Neural crest cell (in vitro differentiated cells): ENCODE measurements at regions not wholly inside any gene's neighbourhood (a gene's known extent, or its start where the extent isn't known, plus 50 kb on each side); places are given as distances from the start of the nearest gene placed in this dataset.
"Not testable (repeated sequence)": the region's sequence is repeated elsewhere in the genome, so short reads cannot be mapped to it uniquely, and the experiment has no call there.

Experiments used
- DNase-seq: peaks from one replicate; pipeline ENCODE4 v3.0.0; 2021; ENCODE audit warnings: low read depth, mixed read lengths, low spot score
- H3K27ac Mint-ChIP-seq: one replicate; pipeline ENCODE4 v1.8.0; 2021; ENCODE audit warnings: mild to moderate bottlenecking, mixed read lengths; ENCODE audit not compliant: unreplicated experiment
- H3K27me3 Mint-ChIP-seq: 2 replicates; pipeline ENCODE4 v1.8.0; 2021; ENCODE audit warnings: low read depth, mild to moderate bottlenecking, mixed read lengths
- H3K36me3 Mint-ChIP-seq: 2 replicates; pipeline ENCODE4 v1.8.0; 2021; ENCODE audit warnings: low read depth, mild to moderate bottlenecking, mixed read lengths
- H3K4me1 Mint-ChIP-seq: 2 replicates; pipeline ENCODE4 v1.8.0; 2021; ENCODE audit warnings: mixed read lengths
- H3K4me3 Mint-ChIP-seq: one replicate; pipeline ENCODE4 v1.8.0; 2021; ENCODE audit warnings: mild to moderate bottlenecking, mixed read lengths
- H3K9me3 Mint-ChIP-seq: 2 replicates; pipeline ENCODE4 v1.8.0; 2021; ENCODE audit warnings: mixed read lengths
- TF ChIP-seq, protein P1 (sequence below): fragments of 200-600 bp; sonication (generic); conservative IDR thresholded peaks from 2 replicates; pipeline ENCODE4 v1.5.0; 2021; ENCODE audit warnings: antibody characterized with exemption, mild to moderate bottlenecking

DNA sequence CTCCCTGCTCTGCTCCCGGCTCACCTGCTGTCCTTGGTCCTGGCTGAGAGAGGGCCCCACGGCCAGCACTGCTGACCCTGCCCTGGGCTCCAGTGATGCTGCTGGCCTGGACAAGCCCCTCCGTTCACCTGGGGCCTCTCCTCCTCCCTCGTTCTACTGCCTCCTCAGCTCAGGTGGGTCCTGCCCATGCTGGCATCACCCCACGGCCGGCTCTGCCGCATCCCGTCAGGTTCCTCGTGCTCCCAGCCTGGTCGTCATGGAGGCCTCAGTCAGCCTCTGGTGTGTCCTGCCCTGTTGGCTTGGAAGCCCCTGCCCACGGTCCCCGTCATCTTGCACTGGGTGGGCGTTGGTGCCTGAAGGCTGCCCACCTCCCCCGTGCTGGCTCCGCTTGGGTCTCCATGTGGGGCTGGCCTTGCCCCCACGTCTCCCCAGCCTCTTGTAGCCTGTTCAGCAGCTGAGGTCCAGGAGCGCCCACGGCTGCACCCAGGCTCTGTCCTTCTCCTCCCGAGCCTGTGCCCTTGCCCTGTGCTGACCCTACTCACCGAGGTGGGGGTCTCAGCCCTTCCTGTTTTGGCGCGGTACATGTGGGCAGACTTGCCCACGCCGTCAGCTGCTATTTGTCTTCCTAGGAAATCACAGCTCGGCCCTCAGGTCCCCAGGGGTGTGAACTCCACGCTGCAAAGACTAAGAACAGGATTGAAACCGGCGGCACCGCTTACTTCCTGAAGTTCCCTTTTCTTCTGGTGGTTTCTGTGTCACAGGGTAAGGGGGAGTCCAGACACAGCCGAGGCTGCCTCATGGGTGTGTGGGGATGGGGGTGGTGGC, 121.6 kb downstream of the TMEM121 start:
- Mint-ChIP-seq H3K36me3 (peaks cover 7% of the 10 kb centered on the region), H3K27ac (no peak overlapping the region), H3K27me3 (no peaks in the 10 kb centered on the region), H3K4me1 (no peaks in the 10 kb centered on the region), H3K4me3 (no peak overlapping the region), H3K9me3 (no peaks in the 10 kb centered on the region)
- TF ChIP-seq, protein P1, sequence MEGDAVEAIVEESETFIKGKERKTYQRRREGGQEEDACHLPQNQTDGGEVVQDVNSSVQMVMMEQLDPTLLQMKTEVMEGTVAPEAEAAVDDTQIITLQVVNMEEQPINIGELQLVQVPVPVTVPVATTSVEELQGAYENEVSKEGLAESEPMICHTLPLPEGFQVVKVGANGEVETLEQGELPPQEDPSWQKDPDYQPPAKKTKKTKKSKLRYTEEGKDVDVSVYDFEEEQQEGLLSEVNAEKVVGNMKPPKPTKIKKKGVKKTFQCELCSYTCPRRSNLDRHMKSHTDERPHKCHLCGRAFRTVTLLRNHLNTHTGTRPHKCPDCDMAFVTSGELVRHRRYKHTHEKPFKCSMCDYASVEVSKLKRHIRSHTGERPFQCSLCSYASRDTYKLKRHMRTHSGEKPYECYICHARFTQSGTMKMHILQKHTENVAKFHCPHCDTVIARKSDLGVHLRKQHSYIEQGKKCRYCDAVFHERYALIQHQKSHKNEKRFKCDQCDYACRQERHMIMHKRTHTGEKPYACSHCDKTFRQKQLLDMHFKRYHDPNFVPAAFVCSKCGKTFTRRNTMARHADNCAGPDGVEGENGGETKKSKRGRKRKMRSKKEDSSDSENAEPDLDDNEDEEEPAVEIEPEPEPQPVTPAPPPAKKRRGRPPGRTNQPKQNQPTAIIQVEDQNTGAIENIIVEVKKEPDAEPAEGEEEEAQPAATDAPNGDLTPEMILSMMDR, result no peak
- DNase-seq, result no peak

DNA sequence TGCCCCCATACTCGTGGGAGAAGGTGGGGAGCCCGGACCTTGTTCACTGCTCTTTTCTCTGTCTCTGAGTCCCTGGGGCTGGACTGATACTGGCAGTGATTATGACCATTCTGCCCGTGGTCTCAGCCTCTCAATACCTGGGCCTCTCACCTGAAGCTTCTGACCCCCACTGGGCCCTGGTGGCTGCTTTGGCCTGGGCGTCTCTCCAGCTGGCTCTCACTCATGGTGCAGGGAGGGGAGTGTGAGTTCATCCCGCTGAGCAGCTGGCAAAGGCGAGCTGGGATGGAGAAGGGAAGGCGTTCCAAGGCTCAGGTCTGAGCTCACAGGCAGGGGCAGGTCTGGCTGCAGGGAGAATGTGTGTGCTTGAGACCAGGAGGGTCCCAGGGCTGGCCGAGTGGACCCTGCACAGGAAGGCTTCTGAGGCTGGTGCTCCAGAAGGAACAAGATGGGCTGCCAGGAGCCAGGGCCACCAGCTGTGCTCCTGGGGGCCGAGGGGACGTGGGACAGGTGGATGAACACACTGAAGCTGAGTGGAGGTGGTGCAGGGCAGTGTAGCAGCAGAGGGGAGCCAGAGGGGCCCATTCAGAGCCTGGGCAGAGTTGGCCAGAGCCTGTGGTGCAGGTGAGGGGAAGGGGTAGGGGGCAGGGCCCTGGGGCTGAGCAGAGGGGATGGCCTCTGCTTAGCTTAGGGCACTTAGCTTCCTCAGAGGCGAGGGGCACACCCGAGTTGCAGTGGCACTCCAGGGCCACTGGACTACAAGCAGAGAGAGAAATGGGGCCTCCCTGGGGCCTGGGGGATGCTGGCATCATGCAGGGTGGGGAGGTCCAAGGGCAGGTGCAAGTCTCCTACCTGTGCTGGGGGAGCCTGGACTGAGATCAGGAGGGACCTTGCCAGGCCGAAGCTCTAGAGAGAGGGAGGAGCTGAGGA, 122.5 kb downstream of the TMEM121 start:
- not testable (repeated sequence) for DNase-seq, H3K27me3 Mint-ChIP-seq, H3K36me3 Mint-ChIP-seq, H3K27ac Mint-ChIP-seq, H3K4me1 Mint-ChIP-seq, H3K9me3 Mint-ChIP-seq, H3K4me3 Mint-ChIP-seq

DNA sequence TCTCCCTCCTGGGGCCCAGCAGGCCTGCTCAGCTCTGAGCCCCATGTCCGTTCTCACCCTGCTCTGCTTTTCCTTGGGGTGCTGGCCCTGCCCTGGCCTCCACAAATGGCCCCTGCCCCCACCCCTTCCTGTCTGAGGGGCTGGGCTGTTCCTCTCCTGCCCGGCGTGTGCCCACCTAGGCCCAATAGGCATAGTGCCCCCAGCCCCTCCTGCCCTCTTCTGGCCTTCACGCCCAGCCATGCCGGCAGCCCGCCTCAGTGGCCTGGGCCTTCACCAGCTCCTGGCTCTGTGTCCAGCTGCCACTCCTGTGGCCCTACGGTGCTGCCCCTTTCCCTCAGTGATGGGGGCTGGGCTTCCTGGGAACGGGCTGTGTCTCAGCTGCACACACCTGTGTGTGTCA, 125.9 kb downstream of the TMEM121 start:
- not testable (repeated sequence) for H3K4me1 Mint-ChIP-seq, H3K36me3 Mint-ChIP-seq, H3K9me3 Mint-ChIP-seq, H3K27me3 Mint-ChIP-seq, DNase-seq, H3K27ac Mint-ChIP-seq, H3K4me3 Mint-ChIP-seq

GRCh38 chr14:105653921-105654320, 127.5 kb downstream of the TMEM121 start:
- not testable (repeated sequence) for H3K4me1 Mint-ChIP-seq, H3K9me3 Mint-ChIP-seq, H3K4me3 Mint-ChIP-seq, H3K27me3 Mint-ChIP-seq, H3K36me3 Mint-ChIP-seq, DNase-seq, H3K27ac Mint-ChIP-seq

- H3K9me3 Mint-ChIP-seq, result peaks cover 22% of the 10 kb centered on the region
- not testable (repeated sequence) for DNase-seq
These were observed 132.9 kb downstream of the TMEM121 start for GRCh38 chr14:105659255-105659654.

DNA sequence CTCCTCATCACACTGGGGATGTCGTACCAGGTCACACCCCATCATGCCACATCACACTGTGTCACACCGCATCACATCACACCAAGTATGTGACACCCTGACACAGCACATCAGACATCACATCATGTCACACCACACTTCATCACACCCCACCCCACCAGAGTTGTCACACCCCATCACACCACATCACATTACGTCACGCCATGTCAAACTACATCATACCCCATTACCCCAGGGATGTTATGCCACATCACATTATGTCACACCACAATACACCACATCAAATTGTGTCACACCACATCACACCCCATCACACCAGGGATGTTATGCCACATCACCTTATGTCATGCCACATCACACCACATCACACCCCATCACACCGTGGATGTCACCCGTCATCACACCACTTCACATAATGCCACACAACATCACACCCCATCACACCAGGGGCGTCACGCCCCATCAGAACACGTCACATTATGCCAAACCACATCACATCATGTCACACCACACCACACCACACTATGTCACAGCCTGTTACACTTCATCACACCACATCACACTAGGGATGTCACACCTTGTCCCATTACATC, 133.6 kb downstream of the TMEM121 start:
- H3K9me3 Mint-ChIP-seq, result peaks cover 22% of the 10 kb centered on the region
- no peak for DNase-seq
- no peak overlapping the region for H3K4me3 Mint-ChIP-seq
- H3K36me3 Mint-ChIP-seq, result peaks cover 15% of the 10 kb centered on the region
- TF ChIP-seq, protein P1, result no peak
- H3K27me3 Mint-ChIP-seq, result peaks cover 2% of the 10 kb centered on the region
- peak overlapping the region; percentile 53 for H3K27ac Mint-ChIP-seq
- H3K4me1 Mint-ChIP-seq, result no peaks in the 10 kb centered on the region

More at GRCh38 chr14:105659255-105659654, 132.9 kb downstream of the TMEM121 start:
- H3K4me3 Mint-ChIP-seq, H3K27me3 Mint-ChIP-seq, H3K4me1 Mint-ChIP-seq, H3K27ac Mint-ChIP-seq: not testable (repeated sequence)
- H3K36me3 Mint-ChIP-seq, result peaks cover 15% of the 10 kb centered on the region

DNA sequence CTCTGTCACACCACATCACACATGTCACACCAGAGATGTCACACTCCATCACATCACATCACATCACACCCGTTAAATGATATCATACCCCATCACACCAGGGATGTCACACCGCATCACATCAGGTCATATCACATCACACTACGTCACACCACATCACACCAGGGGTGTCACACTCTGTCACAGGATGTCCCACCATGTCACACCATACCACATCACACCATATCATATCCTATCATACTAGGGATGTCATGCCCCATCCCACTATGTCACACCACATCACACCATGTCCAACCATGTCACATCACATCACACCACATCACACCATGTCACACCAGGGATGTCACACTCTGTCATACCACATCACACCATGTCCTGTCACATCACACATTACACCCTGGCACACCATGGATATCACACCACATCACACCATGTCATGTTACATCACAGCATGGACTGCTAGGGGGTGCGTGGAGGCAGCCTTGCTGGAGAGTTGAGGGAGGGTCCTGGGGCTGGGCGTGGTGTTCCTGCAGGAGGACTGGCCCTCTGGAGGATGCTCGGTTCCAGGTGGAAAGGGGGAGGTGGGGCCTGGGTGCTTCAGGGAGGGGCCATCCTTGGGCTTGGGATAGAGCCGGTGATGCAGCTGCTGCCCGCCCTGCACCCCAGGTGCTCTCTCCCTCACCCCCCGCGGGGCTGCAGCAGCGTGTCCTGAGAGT, 134.6 kb downstream of the TMEM121 start:
- peaks cover 15% of the 10 kb centered on the region for H3K36me3 Mint-ChIP-seq
- H3K4me3 Mint-ChIP-seq, result no peak overlapping the region
- peaks cover 2% of the 10 kb centered on the region for H3K27me3 Mint-ChIP-seq
- no peaks in the 10 kb centered on the region for H3K4me1 Mint-ChIP-seq
- no peak overlapping the region for H3K27ac Mint-ChIP-seq
- DNase-seq, result no peak
- TF ChIP-seq, protein P1, result no peak
- H3K9me3 Mint-ChIP-seq, result peaks cover 22% of the 10 kb centered on the region

DNA sequence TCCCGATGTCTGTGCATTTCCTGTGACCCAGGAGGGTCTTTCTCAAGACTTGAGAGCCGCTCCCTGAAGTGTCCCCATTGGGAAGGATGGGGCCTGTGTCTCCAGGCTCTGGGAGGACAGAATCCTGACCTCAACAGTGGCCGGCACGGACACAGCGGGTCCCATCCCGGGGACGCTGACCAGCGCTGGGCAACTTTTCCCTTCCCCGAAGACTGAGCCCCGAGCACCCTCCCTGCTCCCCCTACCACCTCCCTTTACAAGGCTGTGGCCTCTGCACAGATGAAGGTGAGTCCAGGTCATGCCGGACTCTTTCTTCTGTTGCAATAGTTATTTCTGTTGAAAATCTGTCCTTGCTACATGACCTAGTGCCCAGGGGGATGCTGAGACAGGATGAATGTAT, 135.7 kb downstream of the TMEM121 start:
- H3K27me3 Mint-ChIP-seq, result not testable (repeated sequence)

DNA sequence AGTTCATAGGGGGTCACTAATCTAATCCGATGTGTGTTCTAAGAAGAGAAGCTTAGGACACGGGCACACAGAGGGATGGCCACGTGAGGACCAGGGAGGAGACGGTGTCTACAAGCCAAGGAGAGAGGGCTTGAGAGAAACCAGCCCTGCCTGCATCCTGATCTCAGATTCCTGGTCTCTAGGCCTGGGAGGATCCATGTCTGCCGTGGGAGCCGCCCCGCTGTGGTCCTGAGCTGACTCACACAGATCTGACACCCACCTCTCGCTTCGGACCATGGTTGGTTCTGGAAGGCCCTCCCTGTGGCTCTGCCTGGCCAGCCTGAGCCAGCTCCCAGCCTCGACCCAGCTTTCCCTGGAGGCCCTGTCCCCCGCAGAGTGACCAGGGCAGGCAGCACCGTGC, 136.2 kb downstream of the TMEM121 start:
- H3K36me3 Mint-ChIP-seq, result peaks cover 18% of the 10 kb centered on the region
- not testable (repeated sequence) for H3K27ac Mint-ChIP-seq, DNase-seq, H3K4me3 Mint-ChIP-seq, H3K4me1 Mint-ChIP-seq, H3K27me3 Mint-ChIP-seq
- H3K9me3 Mint-ChIP-seq, result peaks cover 18% of the 10 kb centered on the region

More for the DNA sequence above, 135.7 kb downstream of the TMEM121 start:
- not testable (repeated sequence) for H3K4me3 Mint-ChIP-seq, H3K27ac Mint-ChIP-seq, H3K4me1 Mint-ChIP-seq, DNase-seq
- peaks cover 18% of the 10 kb centered on the region for H3K36me3 Mint-ChIP-seq
- H3K9me3 Mint-ChIP-seq, result peaks cover 22% of the 10 kb centered on the region
